GOT3 (cell line): ENCODE measurements at regions not wholly inside any gene's neighbourhood (a gene's known extent, or its start where the extent isn't known, plus 50 kb on each side); places are given as distances from the start of the nearest gene placed in this dataset.

Experiments
- DNase-seq: peaks from one replicate; lab custom pipeline; 2025; ENCODE audit warnings: mixed read lengths; lab: John Stamatoyannopoulos, UW

DNA sequence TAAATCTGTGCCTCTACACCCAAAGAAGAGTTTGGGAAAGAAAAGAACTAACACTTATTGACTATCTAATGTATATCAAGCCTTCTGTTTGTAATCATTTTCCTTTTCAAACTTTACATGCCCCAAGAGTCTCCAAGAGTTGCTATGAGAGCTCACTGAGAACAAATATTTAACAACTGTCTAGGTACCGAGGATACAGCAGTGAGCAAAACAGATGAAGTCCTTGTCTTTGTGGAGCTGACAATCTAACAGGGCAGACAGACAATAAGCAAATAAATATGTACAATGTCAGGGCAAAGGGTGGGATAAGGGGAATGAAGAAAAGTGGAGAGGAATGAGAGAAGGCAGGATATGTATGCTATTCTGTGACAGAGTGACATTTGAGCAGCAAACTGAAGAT, 64.8 kb upstream of the KSR1 start:
- DNase-seq = no peak

DNA sequence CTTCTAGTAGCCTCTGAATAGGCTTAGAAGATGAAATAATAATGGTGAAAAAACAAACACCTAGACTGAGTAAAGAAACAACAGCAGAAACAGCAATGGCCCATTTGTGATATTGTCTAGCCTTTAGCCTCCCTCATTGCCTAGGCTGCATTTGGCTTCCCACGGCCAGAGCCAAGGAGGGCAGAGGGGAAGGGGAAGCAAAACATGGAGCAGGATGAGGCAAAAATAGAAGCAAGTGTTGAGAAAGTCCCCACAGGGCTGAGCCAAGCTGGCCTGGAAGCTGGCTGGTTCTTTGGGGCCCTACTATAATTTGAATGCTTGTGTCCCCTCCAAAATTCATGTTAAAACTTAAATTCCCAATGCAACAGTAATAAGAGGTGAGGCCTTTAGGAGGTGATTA, 60.2 kb upstream of the KSR1 start:
- no peak for DNase-seq

DNA sequence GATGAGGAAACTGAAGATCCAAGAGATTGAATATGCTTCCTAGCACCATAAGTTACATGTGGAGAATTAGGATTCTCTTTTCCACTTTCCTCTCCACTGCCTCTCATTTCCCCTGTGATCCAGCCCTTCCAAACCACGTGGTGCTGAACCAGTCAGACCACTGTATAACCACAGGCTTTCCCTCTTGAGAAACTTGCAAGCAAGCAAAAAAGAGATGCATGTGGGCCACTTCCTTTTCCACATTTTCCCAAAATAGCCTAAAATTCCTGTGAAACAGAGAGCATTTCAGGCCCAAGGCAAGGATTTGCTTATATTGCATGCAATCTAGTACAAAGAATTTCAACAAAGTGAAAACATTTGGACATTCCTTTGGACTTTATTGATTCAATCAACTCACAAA, 59.3 kb upstream of the KSR1 start:
- DNase-seq = no peak

DNA sequence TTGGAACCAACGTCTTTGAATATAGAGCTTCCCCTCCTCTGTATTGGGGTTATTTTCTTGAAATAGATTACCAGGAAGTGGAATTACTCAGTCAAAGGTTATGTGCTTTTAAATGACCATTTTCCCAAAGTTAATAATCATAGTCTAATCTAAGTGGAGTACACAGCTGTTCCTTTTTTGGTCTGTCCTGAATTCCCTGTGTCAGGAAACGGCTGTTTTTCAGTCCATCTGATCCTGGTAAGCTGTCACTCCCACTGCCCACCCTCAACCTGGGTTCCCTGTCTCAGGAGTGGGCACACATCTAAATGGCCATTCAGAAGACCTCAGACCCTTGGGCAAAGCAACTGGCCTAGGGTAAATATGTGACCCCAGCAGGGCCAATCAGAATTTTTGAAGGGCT, 57.6 kb upstream of the KSR1 start:
- DNase-seq = no peak

DNA sequence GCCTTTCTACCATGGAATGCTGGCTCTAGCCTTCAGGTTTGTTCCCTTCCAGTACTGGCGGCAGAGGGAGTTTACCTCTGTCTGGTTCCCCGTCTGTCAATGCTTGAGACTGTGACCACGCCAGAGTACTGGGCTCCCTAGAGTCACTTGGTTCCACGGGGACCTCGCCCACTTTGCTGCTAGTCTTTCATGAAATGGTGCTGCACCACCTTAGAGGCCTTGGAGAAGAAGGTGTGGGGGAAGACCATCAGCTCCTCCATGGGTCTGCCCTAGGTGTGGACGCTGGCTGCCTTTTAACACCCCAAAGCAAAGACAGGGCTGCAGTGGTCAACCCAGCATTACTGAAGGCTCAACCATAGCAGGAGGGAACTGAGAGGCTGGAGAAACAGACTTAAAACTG, 55.3 kb upstream of the KSR1 start:
- no peak for DNase-seq

DNA sequence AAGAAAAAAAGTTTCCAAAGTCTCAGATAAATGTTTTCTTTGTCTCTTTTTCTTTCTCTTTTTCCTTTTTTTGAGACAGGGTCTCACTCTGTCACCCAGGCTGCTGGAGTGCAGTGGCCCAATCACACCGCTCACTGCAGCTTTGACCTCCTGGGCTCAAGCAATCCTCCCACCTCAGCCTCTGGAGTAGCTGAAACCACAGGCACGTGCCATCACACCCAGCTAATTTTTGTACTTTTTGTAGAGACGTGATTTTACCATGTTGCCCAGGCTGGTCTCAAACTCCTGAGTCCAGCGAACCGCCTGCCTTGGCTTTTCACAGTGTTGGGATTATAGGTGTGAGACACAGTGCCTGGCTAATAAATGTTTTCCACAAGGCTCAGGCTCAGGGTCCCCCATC, 53.3 kb upstream of the KSR1 start:
- DNase-seq = no peak

DNA sequence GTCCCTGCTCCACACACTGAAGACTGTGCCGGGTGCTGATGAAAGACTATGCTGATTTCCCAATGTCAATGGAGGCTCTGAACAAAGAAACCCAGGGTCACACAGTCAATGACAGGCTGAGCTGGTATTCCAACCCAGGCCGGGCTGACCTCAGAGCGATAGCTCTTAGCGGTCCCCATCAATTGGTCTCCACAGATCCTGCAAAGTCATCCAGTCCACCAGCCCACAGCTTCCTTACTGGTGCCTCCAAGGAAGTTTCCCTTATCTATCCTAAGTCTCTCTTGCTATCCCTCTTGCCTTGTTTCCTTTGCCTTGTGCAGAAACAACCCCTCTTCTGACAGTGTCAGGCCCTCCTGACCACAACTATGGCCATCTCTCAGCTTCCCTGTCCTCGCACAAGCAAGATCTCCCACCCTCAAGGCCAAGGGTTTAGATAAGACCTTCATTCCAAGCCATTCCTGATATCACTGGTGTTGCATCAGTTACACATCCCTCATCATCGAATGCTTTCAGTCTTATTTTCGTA, 52.7 kb upstream of the KSR1 start:
- DNase-seq = no peak

DNA sequence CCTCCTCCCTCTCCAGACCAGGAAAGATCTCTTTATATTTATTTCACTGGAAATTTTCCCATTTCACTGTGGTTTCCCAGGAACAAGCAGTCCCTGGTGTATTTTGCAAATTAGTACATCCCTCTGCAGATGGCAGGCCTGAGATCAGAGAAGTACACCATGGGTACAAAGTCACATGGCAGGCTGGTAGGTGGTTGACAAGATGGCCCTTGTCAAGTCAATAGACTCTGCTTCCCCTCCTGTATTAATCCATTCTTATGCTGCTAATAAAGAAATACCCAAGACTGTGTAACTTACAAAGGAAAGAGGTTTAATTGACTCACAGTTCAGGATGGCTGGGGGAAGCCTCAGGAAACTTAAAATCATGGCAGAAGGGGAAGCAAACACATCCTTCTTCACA, 51.6 kb upstream of the KSR1 start:
- no peak for DNase-seq
